ENCODE measurements at regions not wholly inside any gene's neighbourhood (a gene's known extent, or its start where the extent isn't known, plus 50 kb on each side); places are given as distances from the start of the nearest gene placed in this dataset.

GRCh38 chr16:72332926-72333325, 161.0 kb upstream of the PMFBP1 start:
- DNase-seq: no peak

- no peak for DNase-seq
Measured at GRCh38 chr16:72324578-72324977, 152.6 kb upstream of the PMFBP1 start.

GRCh38 chr16:72317446-72317845, 145.5 kb upstream of the PMFBP1 start:
- DNase-seq: peak; percentile 12

- DNase-seq: no peak
Measured at GRCh38 chr16:72313903-72314302, 141.9 kb upstream of the PMFBP1 start.

- peak; percentile 19 for DNase-seq
Measured at GRCh38 chr16:72312828-72313227, 140.9 kb upstream of the PMFBP1 start.

GRCh38 chr16:72311426-72311825, 139.5 kb upstream of the PMFBP1 start:
- no peak for DNase-seq

GRCh38 chr16:72309001-72309400, 137.0 kb upstream of the PMFBP1 start:
- DNase-seq: no peak

- DNase-seq: no peak
Measured at GRCh38 chr16:72308396-72308795, 136.4 kb upstream of the PMFBP1 start.

GRCh38 chr16:72302332-72302731, 130.4 kb upstream of the PMFBP1 start:
- no peak for DNase-seq

- DNase-seq: no peak
Measured at GRCh38 chr16:72301523-72302236, 129.7 kb upstream of the PMFBP1 start.

- DNase-seq: no peak
Measured at GRCh38 chr16:72300892-72301291, 128.9 kb upstream of the PMFBP1 start.

- no peak for DNase-seq
Measured at GRCh38 chr16:72299684-72300243, 127.8 kb upstream of the PMFBP1 start.

- no peak for DNase-seq
Measured at GRCh38 chr16:72298961-72299360, 127.0 kb upstream of the PMFBP1 start.

- DNase-seq: no peak
Measured at GRCh38 chr16:72295914-72296313, 124.0 kb upstream of the PMFBP1 start.

- DNase-seq: peak; percentile 48
Measured at GRCh38 chr16:72291531-72291981, 119.6 kb upstream of the PMFBP1 start.

GRCh38 chr16:72291121-72291520, 119.2 kb upstream of the PMFBP1 start:
- no peak for DNase-seq

GRCh38 chr16:72287649-72288048, 115.7 kb upstream of the PMFBP1 start:
- no peak for DNase-seq

GRCh38 chr16:72286936-72287620, 115.1 kb upstream of the PMFBP1 start:
- DNase-seq: no peak

- no peak for DNase-seq
Measured at GRCh38 chr16:72285728-72286127, 113.8 kb upstream of the PMFBP1 start.

- no peak for DNase-seq
Measured at GRCh38 chr16:72285324-72285723, 113.4 kb upstream of the PMFBP1 start.

GRCh38 chr16:72284042-72284789, 112.3 kb upstream of the PMFBP1 start:
- DNase-seq: no peak

GRCh38 chr16:72282362-72282761, 110.4 kb upstream of the PMFBP1 start:
- no peak for DNase-seq
